A549 (cell line): ENCODE measurements at regions not wholly inside any gene's neighbourhood (a gene's known extent, or its start where the extent isn't known, plus 50 kb on each side); places are given as distances from the start of the nearest gene placed in this dataset.
A peak's percentile ranks its signal among the peaks of the same experiment; 100 is the strongest.

Source experiments
- ATAC-seq, 2 experiments: fragments of 200-7000 bp in 1 of 2; fragments of >200 bp in 1 of 2; cut with Nextera tagmentation in 1 of 2; cut with Tn5 transposase in 1 of 2; 3 replicates each; pipeline versions ENCODE4 v1.8.0 to v1.9.1; 2018 to 2020; ENCODE audit warnings: mild to moderate bottlenecking in 1 of 2, moderate library complexity in 1 of 2
- CTCF ChIA-PET: fragments of 300-600 bp; sonication (Branson Sonifier 250); formaldehyde crosslinking; extraction: SDS; loops from one replicate; lab custom pipeline; 2021; ENCODE audit warnings: antibody characterized with exemption, inconsistent platforms; lab: Yijun Ruan, JAX
- POLR2A ChIA-PET: fragments of 350-600 bp; formaldehyde crosslinking; extraction: SDS; loops from one replicate; lab custom pipeline; 2021; ENCODE audit warnings: antibody characterized with exemption, inconsistent platforms; lab: Yijun Ruan, JAX
- DNase-seq, 2 experiments: peaks; one replicate each; pipeline versions ENCODE4 v3.0.0 to v3.0.0-alpha.2; 2011 to 2016; ENCODE audit warnings: low read depth in 1 of 2, low spot score in 1 of 2
- FAIRE-seq: peaks from 2 replicates; lab custom pipeline; 2011; peaks lifted over from hg19 to GRCh38; lab: Jason Lieb, UNC
- H3K27ac ChIP-seq, 2 experiments: fragments of >200 bp; sonication (Bioruptor Twin); formaldehyde crosslinking; 3 replicates each; pipeline ENCODE4 v1.5.1; 2016 to 2017
- H3K4me1 ChIP-seq: fragments of >200 bp; sonication (Bioruptor Twin); formaldehyde crosslinking; 3 replicates; pipeline ENCODE4 v1.6.1; 2016
- H3K4me2 ChIP-seq: fragments of >200 bp; sonication (Bioruptor Twin); formaldehyde crosslinking; 3 replicates; pipeline ENCODE4 v1.6.1; 2016
- H3K4me3 ChIP-seq: fragments of >200 bp; sonication (Bioruptor Twin); formaldehyde crosslinking; 3 replicates; pipeline ENCODE4 v1.5.1; 2016
- H3K9me3 ChIP-seq: fragments of >200 bp; sonication (Bioruptor Twin); formaldehyde crosslinking; 3 replicates; pipeline ENCODE4 v1.6.1; 2016
- BCL3 ChIP-seq: fragments of >200 bp; sonication (Bioruptor Twin); formaldehyde crosslinking; IDR thresholded peaks from 3 replicates; pipeline ENCODE4 v1.6.1; 2016
- BHLHE40 ChIP-seq: IDR thresholded peaks from 2 replicates; pipeline ENCODE4 v1.6.1; 2012; ENCODE audit warnings: low read depth, low read length, inconsistent platforms
- CBX2 ChIP-seq: fragments of 200-600 bp; sonication (generic); IDR thresholded peaks from 2 replicates; pipeline ENCODE4 v1.6.1; 2016; ENCODE audit warnings: low read depth, mild to moderate bottlenecking, borderline replicate concordance
- CHD2 ChIP-seq: fragments of 150-350 bp; IDR thresholded peaks from 2 replicates; pipeline ENCODE4 v1.6.1; 2014; ENCODE audit warnings: low read length; ENCODE audit not compliant: partially characterized antibody
- CTCF ChIP-seq: fragments of >200 bp; sonication (Bioruptor Twin); formaldehyde crosslinking; IDR thresholded peaks from 3 replicates; pipeline ENCODE4 v1.5.1; 2016
- EHMT2 ChIP-seq: fragments of 200-600 bp; sonication (generic); IDR thresholded peaks from 2 replicates; pipeline ENCODE4 v1.6.1; 2016; ENCODE audit warnings: antibody characterized with exemption, low read depth, mild to moderate bottlenecking, moderate library complexity
- ESRRA ChIP-seq: fragments of 150-350 bp; IDR thresholded peaks from 2 replicates; pipeline ENCODE4 v1.6.1; 2014; ENCODE audit warnings: mild to moderate bottlenecking, low read length, borderline replicate concordance
- FOSL2 ChIP-seq, 2 experiments: fragments of 450-650 bp in 1 of 2; fragments of >200 bp in 1 of 2; sonication (Bioruptor Twin) in 1 of 2; formaldehyde crosslinking; IDR thresholded peaks; 2 replicates each; pipeline versions ENCODE4 v1.5.0 to v1.6.1; 2016 to 2020; ENCODE audit warnings: mild to moderate bottlenecking in 1 of 2, moderate library complexity in 1 of 2
- GATA3 ChIP-seq: IDR thresholded peaks from 2 replicates; pipeline ENCODE4 v1.6.1; 2012; ENCODE audit warnings: borderline replicate concordance
- HES2 ChIP-seq: fragments of >200 bp; sonication (Bioruptor Twin); formaldehyde crosslinking; IDR thresholded peaks from 2 replicates; pipeline ENCODE4 v1.6.1; 2016
- HOXA7 ChIP-seq: fragments of 250-450 bp; sonication (Bioruptor Pico); IDR thresholded peaks from 2 replicates; pipeline ENCODE4 v1.5.0; 2020; ENCODE audit warnings: mild to moderate bottlenecking, moderate library complexity
- HOXB5 ChIP-seq: fragments of 250-450 bp; sonication (Bioruptor Pico); IDR thresholded peaks from 2 replicates; pipeline ENCODE4 v1.5.0; 2020; ENCODE audit warnings: mild to moderate bottlenecking, moderate library complexity
- MAX ChIP-seq: IDR thresholded peaks from 2 replicates; pipeline ENCODE4 v1.6.1; 2012
- MAZ ChIP-seq: fragments of 150-350 bp; IDR thresholded peaks from 2 replicates; pipeline ENCODE4 v1.6.1; 2014; ENCODE audit warnings: antibody characterized with exemption, low read depth, low read length, borderline replicate concordance
- PBX3 ChIP-seq: IDR thresholded peaks from 2 replicates; pipeline ENCODE4 v1.6.1; 2012
- PHF8 ChIP-seq: fragments of 200-600 bp; sonication (generic); IDR thresholded peaks from 2 replicates; pipeline ENCODE4 v1.6.1; 2016; ENCODE audit warnings: low read depth, mild to moderate bottlenecking, antibody characterized with exemption, moderate library complexity, borderline replicate concordance
- RAD21 ChIP-seq, 2 experiments: fragments of >200 bp in 1 of 2; sonication (Bioruptor Twin) in 1 of 2; formaldehyde crosslinking in 1 of 2; IDR thresholded peaks in 1 of 2; conservative IDR thresholded peaks in 1 of 2; 2 replicates in 1 of 2; 3 replicates in 1 of 2; pipeline ENCODE4 v1.6.1; 2012 to 2018; ENCODE audit warnings: inconsistent platforms in 1 of 2
- RCOR1 ChIP-seq: fragments of 150-350 bp; IDR thresholded peaks from 2 replicates; pipeline ENCODE4 v1.6.1; 2014; ENCODE audit warnings: antibody characterized with exemption, low read length, low read depth
- RNF2 ChIP-seq: fragments of 200-600 bp; sonication (generic); IDR thresholded peaks from 2 replicates; pipeline ENCODE4 v1.6.1; 2016; ENCODE audit warnings: low read depth, mild to moderate bottlenecking, antibody characterized with exemption, moderate library complexity, borderline replicate concordance
- SMC3 ChIP-seq: fragments of >200 bp; sonication (Bioruptor Twin); formaldehyde crosslinking; IDR thresholded peaks from 3 replicates; pipeline ENCODE4 v1.6.1; 2018; ENCODE audit warnings: inconsistent platforms
- TFCP2L1 ChIP-seq: fragments of 250-450 bp; sonication (Bioruptor Pico); IDR thresholded peaks from 2 replicates; pipeline ENCODE4 v1.5.0; 2021; ENCODE audit warnings: mild to moderate bottlenecking
- WGBS: methylation state at CpG from one replicate; pipeline ENCODE4 v1.1.6; 2017; ENCODE audit errors: missing lambda C conversion rate; 5-methylcytosine and 5-hydroxymethylcytosine counted together

GRCh38 chr5:38666668-38667498 lies 110.4 kb upstream of the LIFR start:
- POLR2A ChIA-PET, result no interaction called here

GRCh38 chr5:38667499-38667776 lies 111.0 kb upstream of the LIFR start:
- Histone ChIP-seq H3K4me2 (no peak overlapping the region), H3K4me1 (peaks cover 19% of the 10 kb centered on the region), H3K4me3 (no peak overlapping the region), H3K9me3 (no peaks in the 10 kb centered on the region), H3K27ac (peak overlapping the region in 1 of 2 experiments; percentile 53; a peak in 1 of 6 replicates)
- FAIRE-seq, result no peak
- no peak for DNase-seq
- TF ChIP-seq BHLHE40, result no peak
- TF ChIP-seq RCOR1, result no peak
- TF ChIP-seq MAX, result no peak
- no peak for TF ChIP-seq HES2
- no peak for TF ChIP-seq BCL3
- no peak for TF ChIP-seq HOXA7 (CRISPR knock-in tag)
- no peak for TF ChIP-seq RNF2
- no peak for TF ChIP-seq PHF8
- no peak for TF ChIP-seq FOSL2 (IDR thresholded peaks at IDR 0.05)
- no peak for TF ChIP-seq FOSL2 (CRISPR knock-in tag; IDR thresholded peaks at IDR 0.05)
- no peak for TF ChIP-seq ESRRA
- no peak for TF ChIP-seq CBX2
- TF ChIP-seq EHMT2, result no peak
- TF ChIP-seq GATA3, result no peak
- TF ChIP-seq CHD2, result no peak
- TF ChIP-seq HOXB5 (CRISPR knock-in tag), result no peak
- no peak for TF ChIP-seq MAZ
- TF ChIP-seq PBX3, result no peak
- ATAC-seq, result no peak
- 5% methylated on average over 1 of the region's 1 CpG for WGBS
- ChIA-PET POLR2A (no interaction called here), CTCF (interaction anchor here (1.0 to 1.5 kb wide), 3 partner anchors 14 to 285 kb away, joined by 3 to 9 read pairs (median 3); no protein-coding TSS in a partner anchor)

More at GRCh38 chr5:38666668-38667498, 110.4 kb upstream of the LIFR start:
- H3K27ac ChIP-seq, result peak overlapping the region in 1 of 2 experiments; percentile 53; a peak in 1 of 6 replicates
- ATAC-seq (peak; percentile 66 to 94; a peak in 4 of 6 replicates), DNase-seq (peak; percentile 43 to 46), FAIRE-seq (no peak)
- peaks cover 13% of the 10 kb centered on the region for H3K4me1 ChIP-seq
- 37% methylated on average over 5 of the region's 5 CpGs for WGBS
- CTCF ChIA-PET, result interaction anchor here (1.0 to 1.6 kb wide), 6 partner anchors 14 to 284 kb away, joined by 3 to 9 read pairs (median 4); no protein-coding TSS in a partner anchor
- H3K4me2 ChIP-seq, result no peak overlapping the region
- TF ChIP-seq TFCP2L1 (CRISPR knock-in tag) (no peak), SMC3 (peak; percentile 59), CTCF (peak; percentile 48), PHF8 (no peak), RAD21 (conservative IDR thresholded peaks at IDR 0.05 in 1 of 2, IDR thresholded peaks at IDR 0.05 in 1 of 2) (peak; percentile 53 to 81; a peak in 4 of 5 replicates)
- no peak overlapping the region for H3K4me3 ChIP-seq
- H3K9me3 ChIP-seq, result no peaks in the 10 kb centered on the region
